K562 (cell line): ENCODE measurements at regions not wholly inside any gene's neighbourhood (a gene's known extent, or its start where the extent isn't known, plus 50 kb on each side); places are given as distances from the start of the nearest gene placed in this dataset.

Experiments
- FOXK2 ChIP-seq, 2 experiments: fragments of 450-650 bp; IDR thresholded peaks in 1 of 2; conservative IDR thresholded peaks in 1 of 2; 2 replicates each; pipeline ENCODE4 v1.6.1; 2016; ENCODE audit warnings: low read depth in 2 of 2, mild to moderate bottlenecking in 1 of 2
- HEY1 ChIP-seq: fragments of 250-450 bp; sonication (Bioruptor Pico); IDR thresholded peaks from 2 replicates; pipeline ENCODE4 v1.5.0; 2020; ENCODE audit warnings: mild to moderate bottlenecking, moderate library complexity, borderline replicate concordance
- HMG20A ChIP-seq: fragments of 450-650 bp; formaldehyde crosslinking; conservative IDR thresholded peaks from 2 replicates; pipeline ENCODE4 v1.4.0; 2020; ENCODE audit warnings: mild to moderate bottlenecking, mixed read lengths
- MECOM ChIP-seq: fragments of 250-450 bp; sonication (Bioruptor Pico); IDR thresholded peaks from 2 replicates; pipeline ENCODE4 v1.8.0; 2022; ENCODE audit warnings: inconsistent platforms
- SIN3B ChIP-seq: fragments of 450-650 bp; IDR thresholded peaks from 2 replicates; pipeline ENCODE4 v1.6.1; 2017; ENCODE audit warnings: low read depth, mild to moderate bottlenecking, moderate library complexity
- SMARCB1 ChIP-seq: IDR thresholded peaks from 2 replicates; pipeline ENCODE4 v1.6.1; 2011; ENCODE audit warnings: improper control_type of control experiment, low read depth; ENCODE audit not compliant: insufficient read length
- ZBTB33 ChIP-seq: sonication (generic); formaldehyde crosslinking; IDR thresholded peaks from 2 replicates; pipeline ENCODE4 v1.8.1; 2023; ENCODE audit warnings: mild to moderate bottlenecking, missing genetic modification reagents
- ZNF407 ChIP-seq: fragments of 450-650 bp; IDR thresholded peaks from 2 replicates; pipeline ENCODE4 v1.6.1; 2016; ENCODE audit warnings: low read depth
- TF ChIP-seq, protein P1 (sequence below): fragments of 450-650 bp; formaldehyde crosslinking; IDR thresholded peaks from 2 replicates; pipeline ENCODE4 v1.4.0; 2022; ENCODE audit warnings: mild to moderate bottlenecking, moderate library complexity

DNA sequence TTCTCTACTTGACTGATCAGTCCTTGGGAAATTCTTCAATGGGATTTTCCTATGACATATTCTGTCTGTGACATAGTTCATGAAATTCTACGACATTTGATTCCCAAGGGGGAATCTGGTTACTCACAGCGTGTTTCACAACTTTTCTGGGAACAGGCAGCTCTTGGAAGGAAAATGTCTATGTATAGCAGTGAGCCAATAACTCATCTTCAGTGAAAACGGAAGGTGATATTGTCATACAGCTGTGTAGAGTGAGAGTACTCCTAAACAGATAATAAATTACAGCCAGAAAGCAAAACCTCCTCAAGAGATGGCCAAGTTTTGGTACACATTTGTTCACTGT is 91.4 kb downstream of the C9orf152 start (continued):
- TF ChIP-seq ZNF407 = no peak
- TF ChIP-seq SIN3B = no peak
- TF ChIP-seq, protein P1, sequence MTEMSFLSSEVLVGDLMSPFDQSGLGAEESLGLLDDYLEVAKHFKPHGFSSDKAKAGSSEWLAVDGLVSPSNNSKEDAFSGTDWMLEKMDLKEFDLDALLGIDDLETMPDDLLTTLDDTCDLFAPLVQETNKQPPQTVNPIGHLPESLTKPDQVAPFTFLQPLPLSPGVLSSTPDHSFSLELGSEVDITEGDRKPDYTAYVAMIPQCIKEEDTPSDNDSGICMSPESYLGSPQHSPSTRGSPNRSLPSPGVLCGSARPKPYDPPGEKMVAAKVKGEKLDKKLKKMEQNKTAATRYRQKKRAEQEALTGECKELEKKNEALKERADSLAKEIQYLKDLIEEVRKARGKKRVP (CRISPR knock-in tag) = no peak
- no peak for TF ChIP-seq ZBTB33
- TF ChIP-seq SMARCB1 = no peak
- no peak for TF ChIP-seq HEY1 (CRISPR knock-in tag)
- no peak for TF ChIP-seq MECOM (CRISPR knock-in tag)
- TF ChIP-seq HMG20A (CRISPR knock-in tag) = no peak
- no peak for TF ChIP-seq FOXK2 (conservative IDR thresholded peaks at IDR 0.05 in 1 of 2, IDR thresholded peaks at IDR 0.05 in 1 of 2; ENCODE audit: low read depth in 2 of 2)
